Lung (tissue), 11 donors: ENCODE measurements at regions not wholly inside any gene's neighbourhood (a gene's known extent, or its start where the extent isn't known, plus 50 kb on each side); places are given as distances from the start of the nearest gene placed in this dataset.

ENCODE experiments used
- ATAC-seq: fragments of 200-7000 bp; cut with Tn5 transposase; one replicate; pipeline ENCODE4 v1.9.1; 2020; ENCODE audit warnings: moderate number of reproducible peaks; ENCODE audit not compliant: insufficient read depth, low FRiP score
- DNase-seq, 3 donors: peaks; one replicate each; pipeline ENCODE4 v3.0.0-alpha.2; 2013 to 2017
- H3K27ac ChIP-seq, 2 donors: one replicate each; pipeline ENCODE4 v1.5.1; 2013; ENCODE audit warnings: mild to moderate bottlenecking in 2 of 2, moderate library complexity in 2 of 2, control low read depth in 1 of 2, inconsistent platforms in 1 of 2, low read depth in 1 of 2, low read length in 1 of 2
- H3K27me3 ChIP-seq, 3 donors: one replicate each; pipeline ENCODE4 v1.5.1; 2013; ENCODE audit warnings: low read length in 2 of 3; ENCODE audit not compliant: control insufficient read depth in 3 of 3, insufficient read depth in 3 of 3
- H3K36me3 ChIP-seq, 4 donors: one replicate each; pipeline ENCODE4 v1.5.1; 2013; ENCODE audit warnings: low read length in 4 of 4, mild to moderate bottlenecking in 1 of 4, moderate library complexity in 1 of 4; ENCODE audit not compliant: control insufficient read depth in 4 of 4, insufficient read depth in 4 of 4
- H3K4me1 ChIP-seq, 5 donors: one replicate each; pipeline ENCODE4 v1.5.1; 2013; ENCODE audit warnings: low read length in 5 of 5, mild to moderate bottlenecking in 2 of 5, moderate library complexity in 1 of 5; ENCODE audit not compliant: control insufficient read depth in 5 of 5, insufficient read depth in 5 of 5
- H3K4me3 ChIP-seq: one replicate; pipeline ENCODE4 v1.5.1; 2013; ENCODE audit warnings: mild to moderate bottlenecking, control low read depth, moderate library complexity
- H3K9ac ChIP-seq, 2 donors: one replicate each; pipeline ENCODE4 v1.5.1; 2013; ENCODE audit warnings: low read length in 2 of 2, control low read depth in 1 of 2; ENCODE audit not compliant: insufficient read depth in 1 of 2
- H3K9me3 ChIP-seq, 4 donors: one replicate each; pipeline ENCODE4 v1.5.1; 2013; ENCODE audit warnings: low read length in 3 of 4, mild to moderate bottlenecking in 1 of 4, moderate library complexity in 1 of 4; ENCODE audit not compliant: control insufficient read depth in 4 of 4, insufficient read depth in 3 of 4
- WGBS, 2 donors: extraction: QIAGEN DNeasy Blood & Tissue Kit; methylation state at CpG; one replicate each; pipeline ENCODE4 v1.1.7; 2013; 5-methylcytosine and 5-hydroxymethylcytosine counted together
- TF ChIP-seq, protein P1 (sequence below): IDR thresholded peaks from 2 replicates; pipeline ENCODE4 v1.5.1; 2012; ENCODE audit warnings: mild to moderate bottlenecking; ENCODE audit errors: control extremely low read depth, extremely low read depth
- donor health status: control.
- donor health status: control.
- donor health status: Bipolar disorder and iron deficiency.
- donor health status: healthy.
- donor health status: DM: yes; HTN: yes; CAD: no.

DNA sequence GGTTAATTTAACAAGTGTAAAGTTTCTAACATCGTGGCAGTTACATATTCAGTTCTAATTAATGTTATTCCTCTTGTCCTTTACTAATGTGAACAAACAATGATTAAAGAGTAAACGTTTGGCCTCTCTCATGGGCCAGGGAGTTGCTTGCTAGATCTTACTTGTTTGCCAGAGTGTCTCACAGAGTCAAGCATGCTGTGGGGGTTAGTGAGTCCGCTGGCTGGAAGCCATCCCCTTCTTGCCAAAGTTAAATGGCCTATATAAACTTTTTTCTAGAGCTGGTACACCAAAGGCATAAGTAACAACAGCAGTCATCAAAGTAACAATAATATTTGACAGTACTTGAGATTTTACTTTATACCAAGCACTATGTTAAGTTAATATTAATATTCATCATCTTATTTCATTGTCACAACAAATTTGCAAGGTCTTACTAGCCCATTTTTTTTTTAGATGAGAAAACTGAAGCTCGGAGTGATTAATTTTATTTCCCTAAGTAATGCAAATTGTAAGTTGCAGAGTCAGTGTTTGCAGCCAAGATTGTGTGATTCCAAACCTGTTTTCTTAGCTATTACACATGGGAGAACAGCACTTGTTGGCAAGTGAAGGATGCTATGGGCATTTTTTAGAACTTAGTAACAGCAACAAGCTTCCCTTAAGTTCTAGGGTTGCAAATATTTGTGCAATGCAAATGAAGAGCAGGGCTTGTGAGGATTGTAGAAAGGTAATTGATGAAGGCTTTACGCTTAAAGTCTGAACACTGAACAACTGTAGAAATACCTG is 224.5 kb downstream of the RFPL4B start:
- H3K4me1 ChIP-seq, result peaks cover 0 to 24% (median 0%) of the 10 kb centered on the region in 5 donors
- ATAC-seq, result peak; percentile 46
- no peaks in the 10 kb centered on the region for H3K27me3 ChIP-seq
- no peaks in the 10 kb centered on the region for H3K9me3 ChIP-seq
- no peak overlapping the region for H3K27ac ChIP-seq
- no peak overlapping the region for H3K4me3 ChIP-seq
- peak; percentile 80 to 92 (median 90) for DNase-seq
- WGBS, 2 donors, result 46 to 65% methylated on average over 5 of the region's 5 CpGs
- no peak overlapping the region for H3K9ac ChIP-seq
- TF ChIP-seq, protein P1, sequence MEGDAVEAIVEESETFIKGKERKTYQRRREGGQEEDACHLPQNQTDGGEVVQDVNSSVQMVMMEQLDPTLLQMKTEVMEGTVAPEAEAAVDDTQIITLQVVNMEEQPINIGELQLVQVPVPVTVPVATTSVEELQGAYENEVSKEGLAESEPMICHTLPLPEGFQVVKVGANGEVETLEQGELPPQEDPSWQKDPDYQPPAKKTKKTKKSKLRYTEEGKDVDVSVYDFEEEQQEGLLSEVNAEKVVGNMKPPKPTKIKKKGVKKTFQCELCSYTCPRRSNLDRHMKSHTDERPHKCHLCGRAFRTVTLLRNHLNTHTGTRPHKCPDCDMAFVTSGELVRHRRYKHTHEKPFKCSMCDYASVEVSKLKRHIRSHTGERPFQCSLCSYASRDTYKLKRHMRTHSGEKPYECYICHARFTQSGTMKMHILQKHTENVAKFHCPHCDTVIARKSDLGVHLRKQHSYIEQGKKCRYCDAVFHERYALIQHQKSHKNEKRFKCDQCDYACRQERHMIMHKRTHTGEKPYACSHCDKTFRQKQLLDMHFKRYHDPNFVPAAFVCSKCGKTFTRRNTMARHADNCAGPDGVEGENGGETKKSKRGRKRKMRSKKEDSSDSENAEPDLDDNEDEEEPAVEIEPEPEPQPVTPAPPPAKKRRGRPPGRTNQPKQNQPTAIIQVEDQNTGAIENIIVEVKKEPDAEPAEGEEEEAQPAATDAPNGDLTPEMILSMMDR, result no peak
- H3K36me3 ChIP-seq, result no peaks in the 10 kb centered on the region

DNA sequence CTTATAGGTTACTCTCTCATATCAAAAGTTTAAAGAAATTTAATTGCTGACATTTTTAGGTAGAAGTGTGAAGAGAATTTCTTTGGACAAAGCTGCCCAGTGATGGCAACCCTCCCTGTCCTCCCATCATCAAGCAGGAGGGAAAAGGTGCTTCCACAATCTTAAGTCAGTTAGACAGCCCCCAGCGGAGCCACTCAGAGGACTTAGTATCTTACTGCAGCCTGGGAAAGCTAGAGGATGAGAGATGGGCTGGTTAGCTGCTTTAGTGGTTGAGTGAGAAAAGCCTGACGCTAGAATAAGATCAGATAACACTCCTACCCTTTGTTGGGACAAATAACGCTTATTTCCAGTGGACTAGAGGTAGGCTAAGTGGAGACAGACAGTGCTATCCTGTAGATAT is 227.1 kb downstream of the RFPL4B start:
- Histone ChIP-seq H3K9me3 (no peaks in the 10 kb centered on the region), H3K4me1 (peaks cover 0 to 17% (median 0%) of the 10 kb centered on the region in 5 donors), H3K36me3 (no peaks in the 10 kb centered on the region), H3K4me3 (no peak overlapping the region), H3K9ac (no peak overlapping the region), H3K27ac (no peak overlapping the region), H3K27me3 (no peaks in the 10 kb centered on the region)
- no peak for DNase-seq
- TF ChIP-seq, protein P1, result no peak
- no peak for ATAC-seq
- 87 to 91% methylated on average over 3 of the region's 3 CpGs for WGBS, 2 donors

DNA sequence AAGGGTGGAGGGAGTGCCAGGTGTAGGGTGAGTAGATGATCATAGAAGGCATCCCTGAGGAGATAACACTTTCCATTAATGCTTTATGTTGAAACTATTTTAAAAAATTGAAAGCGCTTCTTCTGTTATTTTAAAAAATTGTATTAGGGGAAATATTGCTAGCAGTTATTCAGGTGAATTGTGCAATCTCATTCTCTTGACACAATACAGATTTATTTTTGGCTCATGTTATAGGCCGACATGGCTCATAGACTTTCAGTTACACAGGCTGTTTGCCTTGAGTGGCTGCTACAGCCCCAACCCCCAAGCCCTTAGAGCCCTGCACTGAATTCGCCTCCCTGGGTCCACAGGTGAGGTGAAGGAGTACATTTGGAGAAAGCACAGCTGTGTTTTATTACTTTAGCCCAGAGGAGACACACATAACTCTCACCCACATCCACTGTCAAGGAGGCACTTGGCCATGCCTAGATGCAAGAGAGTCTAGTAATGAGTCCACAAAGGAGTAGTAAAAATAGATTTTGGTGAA is 228.2 kb downstream of the RFPL4B start:
- no peaks in the 10 kb centered on the region for H3K36me3 ChIP-seq
- ATAC-seq (no peak), DNase-seq (no peak)
- no peak overlapping the region for H3K9ac ChIP-seq
- no peak overlapping the region for H3K4me3 ChIP-seq
- TF ChIP-seq, protein P1, result no peak
- H3K9me3 ChIP-seq, result no peaks in the 10 kb centered on the region
- peaks cover 0 to 17% (median 0%) of the 10 kb centered on the region in 5 donors for H3K4me1 ChIP-seq
- WGBS, 2 donors, result 69 to 79% methylated on average over 3 of the region's 3 CpGs
- no peaks in the 10 kb centered on the region for H3K27me3 ChIP-seq
- no peak overlapping the region for H3K27ac ChIP-seq

DNA sequence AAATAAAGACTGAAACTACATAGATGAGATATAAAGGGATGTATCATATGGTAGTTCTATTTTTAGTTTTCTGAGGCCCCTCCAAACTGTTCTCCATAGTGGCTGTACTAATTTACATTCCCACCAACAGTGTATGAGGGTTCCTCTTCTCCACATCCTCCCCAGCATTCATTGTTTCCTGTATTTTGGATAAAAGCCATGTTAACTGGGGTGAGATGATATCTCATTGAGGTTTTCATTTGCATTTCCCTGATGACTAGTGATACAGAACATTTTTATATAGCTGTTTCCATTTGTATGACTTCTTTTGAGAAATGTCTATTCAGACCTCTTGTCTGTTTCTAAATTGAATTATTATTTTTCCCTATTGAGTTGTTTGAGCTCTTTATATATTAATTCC is 229.3 kb downstream of the RFPL4B start:
- DNase-seq (no peak), ATAC-seq (no peak)
- H3K9me3 ChIP-seq, result no peaks in the 10 kb centered on the region
- no peaks in the 10 kb centered on the region for H3K27me3 ChIP-seq
- no peaks in the 10 kb centered on the region for H3K36me3 ChIP-seq
- TF ChIP-seq, protein P1, result no peak
- H3K27ac ChIP-seq, result no peak overlapping the region
- H3K9ac ChIP-seq, result no peak overlapping the region
- no peak overlapping the region for H3K4me3 ChIP-seq
- peaks cover 0 to 9% (median 0%) of the 10 kb centered on the region in 5 donors for H3K4me1 ChIP-seq
